ENCODE measurements at regions not wholly inside any gene's neighbourhood (a gene's known extent, or its start where the extent isn't known, plus 50 kb on each side); places are given as distances from the start of the nearest gene placed in this dataset.

GRCh38 chr9:7508516-7508915, 291.1 kb downstream of the DMAC1 start:
- H3K4me3 ChIP-seq (ENCODE audit: low read depth in 2 of 2, low read length in 1 of 2), result no peak overlapping the region
- H3K79me2 ChIP-seq (ENCODE audit: insufficient read depth), result no peaks in the 10 kb centered on the region
- H4K20me1 ChIP-seq (ENCODE audit: insufficient read depth), result no peaks in the 10 kb centered on the region
- H3K9me3 ChIP-seq, result no peaks in the 10 kb centered on the region
- H3F3A ChIP-seq (replicated peaks; ENCODE audit: insufficient read depth), result no peaks in the 10 kb centered on the region
- H2AFZ ChIP-seq (ENCODE audit: low read depth), result no peak overlapping the region
- no peak overlapping the region for H3K27ac ChIP-seq (ENCODE audit: low read depth in 2 of 2, low read length in 1 of 2)
- POLR2A ChIA-PET, result no interaction called here
- CTCF ChIA-PET, result no interaction called here
- H3K36me3 ChIP-seq (replicated peaks in 1 of 2; ENCODE audit: control insufficient read depth in 1 of 2, insufficient read depth in 2 of 2, low read length in 1 of 2), result no peaks in the 10 kb centered on the region
- no peak overlapping the region for H3K4me2 ChIP-seq
- H3K9me2 ChIP-seq, result no peaks in the 10 kb centered on the region
- 32% methylated on average over 1 of the region's 1 CpG for WGBS (ENCODE audit: low lambda C conversion rate)
- TF ChIP-seq RFX5 (IDR thresholded peaks at IDR 0.05; ENCODE audit: low read length) (no peak), GATA2 (CRISPR knock-in tag; IDR thresholded peaks at IDR 0.05) (no peak), USF1 (IDR thresholded peaks at IDR 0.05; ENCODE audit: borderline replicate concordance, low read depth) (no peak), NRF1 (IDR thresholded peaks at IDR 0.05; ENCODE audit: low read depth, low read length) (no peak), PBX3 (IDR thresholded peaks at IDR 0.05) (no peak), FOXJ3 (CRISPR knock-in tag; IDR thresholded peaks at IDR 0.05) (no peak), POLR2AphosphoS5 (IDR thresholded peaks at IDR 0.05; ENCODE audit: low read depth, low read length) (no peak), RXRA (IDR thresholded peaks at IDR 0.05; ENCODE audit: borderline replicate concordance, low read depth) (no peak), TEAD4 (IDR thresholded peaks at IDR 0.05; ENCODE audit: borderline replicate concordance, insufficient read depth) (no peak)
- H3K4me1 ChIP-seq (ENCODE audit: control insufficient read depth in 1 of 2, insufficient read depth in 2 of 2, low read depth in 1 of 2, low read length in 1 of 2), result peaks cover 0 to 11% of the 10 kb centered on the region in 2 experiments; a peak in 2 of 4 replicates
- no peak for DNase-seq
- H3K27me3 ChIP-seq (ENCODE audit: insufficient read depth), result no peaks in the 10 kb centered on the region
- no peak overlapping the region for H3K9ac ChIP-seq

GRCh38 chr9:7507566-7508270, 291.9 kb downstream of the DMAC1 start:
- Histone ChIP-seq H3K27ac (ENCODE audit: low read depth in 2 of 2, low read length in 1 of 2) (no peak overlapping the region), H3K9me2 (no peaks in the 10 kb centered on the region), H3K4me2 (no peak overlapping the region), H3K4me3 (ENCODE audit: low read depth in 2 of 2, low read length in 1 of 2) (no peak overlapping the region), H3F3A (replicated peaks; ENCODE audit: insufficient read depth) (no peaks in the 10 kb centered on the region), H2AFZ (ENCODE audit: low read depth) (no peak overlapping the region), H3K79me2 (ENCODE audit: insufficient read depth) (no peaks in the 10 kb centered on the region), H3K9ac (no peak overlapping the region), H4K20me1 (ENCODE audit: insufficient read depth) (no peaks in the 10 kb centered on the region), H3K27me3 (ENCODE audit: insufficient read depth) (no peaks in the 10 kb centered on the region), H3K4me1 (ENCODE audit: control insufficient read depth in 1 of 2, insufficient read depth in 2 of 2, low read depth in 1 of 2, low read length in 1 of 2) (peaks cover 0 to 11% of the 10 kb centered on the region in 2 experiments; a peak in 2 of 4 replicates), H3K9me3 (no peaks in the 10 kb centered on the region), H3K36me3 (replicated peaks in 1 of 2; ENCODE audit: control insufficient read depth in 1 of 2, insufficient read depth in 2 of 2, low read length in 1 of 2) (no peaks in the 10 kb centered on the region)
- WGBS (ENCODE audit: low lambda C conversion rate), result 46% methylated on average over 7 of the region's 7 CpGs
- no peak for DNase-seq
- ChIA-PET CTCF (no interaction called here), POLR2A (no interaction called here)
- no peak for TF ChIP-seq SIN3A (IDR thresholded peaks at IDR 0.05; ENCODE audit: borderline replicate concordance, low read depth, low read length)
- TF ChIP-seq RXRA (IDR thresholded peaks at IDR 0.05; ENCODE audit: borderline replicate concordance, low read depth), result no peak
- TF ChIP-seq MEF2A (IDR thresholded peaks at IDR 0.05; ENCODE audit: borderline replicate concordance, low read depth), result no peak
- TF ChIP-seq ELF1 (IDR thresholded peaks at IDR 0.05), result no peak
- no peak for TF ChIP-seq NFIC (IDR thresholded peaks at IDR 0.05; ENCODE audit: borderline replicate concordance)
- TF ChIP-seq FOSL2 (IDR thresholded peaks at IDR 0.05; ENCODE audit: borderline replicate concordance, low read depth), result no peak
- TF ChIP-seq USF1 (IDR thresholded peaks at IDR 0.05; ENCODE audit: borderline replicate concordance, low read depth), result no peak
- TF ChIP-seq EZH2phosphoT487 (IDR thresholded peaks at IDR 0.05; ENCODE audit: borderline replicate concordance, low read depth), result no peak
- no peak for TF ChIP-seq NRF1 (IDR thresholded peaks at IDR 0.05; ENCODE audit: low read depth, low read length)
- TF ChIP-seq RCOR1 (IDR thresholded peaks at IDR 0.05; ENCODE audit: low read length), result no peak

Measured in SK-N-SH (cell line).